Upper lobe of right lung (tissue), 1 donor: ENCODE measurements at regions not wholly inside any gene's neighbourhood (a gene's known extent, or its start where the extent isn't known, plus 50 kb on each side); places are given as distances from the start of the nearest gene placed in this dataset.

Source experiments
- ATAC-seq: fragments of 200-7000 bp; cut with Tn5 transposase; one replicate; pipeline ENCODE4 v1.9.1; 2020; ENCODE audit warnings: mild to moderate bottlenecking, moderate library complexity
- DNase-seq: peaks from one replicate; pipeline ENCODE4 v3.0.0-alpha.2; 2020
- H3K27ac ChIP-seq: fragments of 200-600 bp; one replicate; pipeline ENCODE4 v1.8.0; 2022
- H3K27me3 ChIP-seq: fragments of 200-600 bp; one replicate; pipeline ENCODE4 v1.8.0; 2022; ENCODE audit warnings: mild to moderate bottlenecking
- H3K36me3 ChIP-seq: fragments of 200-600 bp; one replicate; pipeline ENCODE4 v1.8.0; 2022
- H3K4me1 ChIP-seq: fragments of 200-600 bp; one replicate; pipeline ENCODE4 v1.8.0; 2022
- H3K4me3 ChIP-seq: fragments of 200-600 bp; one replicate; pipeline ENCODE4 v1.8.0; 2022; ENCODE audit warnings: mild to moderate bottlenecking
- H3K9me3 ChIP-seq: fragments of 200-600 bp; one replicate; pipeline ENCODE4 v1.8.0; 2022
- CTCF ChIP-seq: fragments of 200-600 bp; IDR thresholded peaks from one replicate; pipeline ENCODE4 v1.8.0; 2022; ENCODE audit warnings: antibody characterized with exemption
- intact Hi-C: fragments of 100-400 bp; cut with DNase I; formaldehyde crosslinking; loops from one replicate; pipeline ENCODE4 v1.11.0; 2022
- donor health status: DM: no; HTN: yes; CAD: no; lungs with severe emphysema.

DNA sequence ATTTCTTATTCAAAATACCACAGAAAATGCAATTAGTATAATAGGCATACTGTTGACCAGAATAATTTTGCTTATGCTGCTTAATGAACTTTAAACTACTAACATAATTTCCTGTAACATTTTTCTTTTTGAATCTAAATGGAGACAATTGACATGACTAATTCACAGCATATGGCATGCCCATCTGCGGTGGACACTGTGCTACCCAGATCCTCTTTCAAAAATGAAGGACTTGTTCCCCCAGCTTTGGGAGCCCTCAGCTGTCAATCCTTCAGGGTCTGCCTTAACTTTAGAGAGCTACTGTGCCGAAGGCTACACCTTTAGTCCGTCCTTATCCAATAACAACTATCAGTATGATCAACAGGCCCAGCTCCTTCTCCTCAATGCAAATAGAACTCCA is 789.0 kb downstream of the PLA2G4A start:
- Histone ChIP-seq H3K4me3 (no peak overlapping the region), H3K27me3 (no peaks in the 10 kb centered on the region), H3K9me3 (no peaks in the 10 kb centered on the region), H3K27ac (no peak overlapping the region), H3K4me1 (no peaks in the 10 kb centered on the region), H3K36me3 (no peaks in the 10 kb centered on the region)
- no peak for DNase-seq
- no peak for ATAC-seq
- TF ChIP-seq CTCF = no peak
- intact Hi-C loops = no loop called here

DNA sequence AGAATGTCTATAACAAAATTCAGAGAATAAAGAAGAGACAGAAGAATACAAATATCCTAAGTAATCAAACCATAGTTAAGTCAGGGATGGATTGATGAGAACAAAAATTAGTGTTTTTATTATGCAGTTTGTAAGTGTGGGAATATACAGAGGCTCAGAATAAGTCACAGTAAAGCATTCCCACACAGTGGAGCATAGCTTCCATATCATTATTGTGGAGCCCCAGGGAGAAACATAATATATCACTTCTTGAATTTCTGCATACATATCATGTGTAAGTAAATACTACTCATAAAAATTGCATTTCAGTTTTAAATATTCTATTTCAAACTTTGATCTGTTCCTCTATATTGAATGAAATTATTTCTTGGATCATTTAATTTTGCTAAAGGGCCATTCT is 790.4 kb downstream of the PLA2G4A start:
- intact Hi-C loops = no loop called here
- H3K27me3 ChIP-seq = no peaks in the 10 kb centered on the region
- no peak overlapping the region for H3K27ac ChIP-seq
- H3K36me3 ChIP-seq = no peaks in the 10 kb centered on the region
- no peak overlapping the region for H3K4me3 ChIP-seq
- ATAC-seq = no peak
- no peak for DNase-seq
- no peaks in the 10 kb centered on the region for H3K4me1 ChIP-seq
- no peak for TF ChIP-seq CTCF
- H3K9me3 ChIP-seq = no peaks in the 10 kb centered on the region

GRCh38 chr1:187621951-187622350 is 793.2 kb downstream of the PLA2G4A start:
- intact Hi-C loops = no loop called here
- TF ChIP-seq CTCF = no peak
- no peaks in the 10 kb centered on the region for H3K4me1 ChIP-seq

DNA sequence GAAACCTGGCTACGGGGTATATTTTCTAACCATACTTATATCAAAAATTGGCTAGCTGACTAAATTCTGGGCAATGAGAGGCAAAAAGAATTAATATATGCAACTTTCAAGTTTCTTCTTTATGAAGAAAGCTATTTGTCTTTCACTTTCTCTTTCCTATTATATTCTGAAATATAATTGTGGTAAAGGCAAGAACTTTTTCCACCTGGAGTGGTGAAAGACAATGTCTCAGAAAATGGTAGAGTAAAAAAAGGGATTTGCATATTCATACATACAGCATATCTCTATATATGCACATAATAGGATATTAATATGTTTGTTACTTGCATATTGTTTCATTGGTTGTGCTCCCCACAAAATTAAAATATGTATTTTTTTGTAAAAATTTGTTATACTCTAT is 793.8 kb downstream of the PLA2G4A start:
- Histone ChIP-seq H3K36me3 (no peaks in the 10 kb centered on the region), H3K4me3 (no peak overlapping the region), H3K9me3 (no peaks in the 10 kb centered on the region), H3K27ac (no peak overlapping the region), H3K4me1 (no peaks in the 10 kb centered on the region), H3K27me3 (no peaks in the 10 kb centered on the region)
- no peak for TF ChIP-seq CTCF
- ATAC-seq (no peak), DNase-seq (no peak)
- intact Hi-C loops = no loop called here

More at GRCh38 chr1:187621951-187622350, 793.2 kb downstream of the PLA2G4A start:
- no peaks in the 10 kb centered on the region for H3K27me3 ChIP-seq
- H3K36me3 ChIP-seq = no peaks in the 10 kb centered on the region
- ATAC-seq = no peak
- no peak overlapping the region for H3K27ac ChIP-seq
- DNase-seq = no peak
- H3K4me3 ChIP-seq = no peak overlapping the region
- H3K9me3 ChIP-seq = no peaks in the 10 kb centered on the region

DNA sequence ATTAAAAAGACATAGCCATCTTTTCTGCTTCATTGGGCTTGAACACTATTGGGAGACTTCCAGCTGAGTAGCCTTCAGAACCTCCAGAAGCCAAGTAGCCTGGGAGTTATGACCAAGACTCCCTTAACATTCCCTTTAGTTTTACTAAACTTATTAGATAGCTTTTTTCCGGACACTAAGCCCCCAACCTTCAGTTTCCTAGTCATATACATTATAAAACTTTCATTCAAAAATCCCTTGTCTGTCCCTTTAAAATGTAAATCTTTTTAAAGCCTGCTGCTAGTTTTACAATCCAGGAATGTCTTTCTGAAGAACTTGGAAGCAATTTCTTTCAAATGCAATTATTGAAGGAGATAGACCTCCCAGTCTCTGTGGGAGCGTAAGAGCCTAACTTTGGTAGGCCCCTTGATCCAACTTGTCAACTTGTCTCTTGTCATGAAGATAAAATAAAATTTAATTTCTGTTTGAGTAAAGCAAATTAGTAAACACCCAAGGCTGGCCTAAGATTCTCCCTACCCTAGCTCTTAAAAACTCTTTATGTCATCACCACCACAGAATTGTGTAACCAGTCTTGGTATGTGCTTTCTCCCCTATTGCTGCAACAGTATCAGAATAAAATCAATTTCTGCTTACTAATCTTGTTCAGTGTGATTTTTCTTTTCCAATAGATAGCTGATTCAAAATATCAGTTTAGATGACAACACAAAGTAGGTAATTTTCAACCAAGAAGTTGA is 796.2 kb downstream of the PLA2G4A start:
- intact Hi-C loops = no loop called here
- H3K4me1 ChIP-seq = no peaks in the 10 kb centered on the region
- no peaks in the 10 kb centered on the region for H3K36me3 ChIP-seq
- no peaks in the 10 kb centered on the region for H3K9me3 ChIP-seq
- no peak overlapping the region for H3K27ac ChIP-seq
- no peak for TF ChIP-seq CTCF
- H3K27me3 ChIP-seq = no peaks in the 10 kb centered on the region
- no peak overlapping the region for H3K4me3 ChIP-seq
- ATAC-seq (no peak), DNase-seq (no peak)

- intact Hi-C loops = no loop called here
- TF ChIP-seq CTCF = no peak
- Histone ChIP-seq H3K9me3 (no peaks in the 10 kb centered on the region), H3K4me3 (no peak overlapping the region), H3K4me1 (no peaks in the 10 kb centered on the region), H3K27ac (no peak overlapping the region), H3K27me3 (no peaks in the 10 kb centered on the region), H3K36me3 (no peaks in the 10 kb centered on the region)
- ATAC-seq (no peak), DNase-seq (no peak)
These were observed 797.3 kb downstream of the PLA2G4A start for GRCh38 chr1:187626056-187626455.
